Endothelial cell of umbilical vein (primary cell): ENCODE measurements at regions not wholly inside any gene's neighbourhood (a gene's known extent, or its start where the extent isn't known, plus 50 kb on each side); places are given as distances from the start of the nearest gene placed in this dataset.

Experiments used
- CTCF ChIP-seq, 2 donors: IDR thresholded peaks; 1 replicate in 1 of 2; 2 replicates in 1 of 2; pipeline ENCODE4 v1.5.1; 2011; ENCODE audit warnings: low read length in 2 of 2, mild to moderate bottlenecking in 2 of 2, moderate library complexity in 2 of 2, control low read depth in 1 of 2, inconsistent platforms in 1 of 2, low read depth in 1 of 2; ENCODE audit not compliant: insufficient read depth in 1 of 2; ENCODE audit errors: extremely low read depth in 1 of 2
- EZH2 ChIP-seq: IDR thresholded peaks from 2 replicates; pipeline ENCODE4 v1.6.1; 2012; ENCODE audit warnings: borderline replicate concordance, low read depth, mild to moderate bottlenecking, moderate library complexity, low read length, inconsistent platforms; ENCODE audit not compliant: severe bottlenecking
- FOS ChIP-seq: IDR thresholded peaks from 2 replicates; pipeline ENCODE4 v1.6.1; 2011; ENCODE audit warnings: mild to moderate bottlenecking, low read length, moderate library complexity, borderline replicate concordance; ENCODE audit not compliant: insufficient read depth
- GATA2 ChIP-seq: IDR thresholded peaks from 2 replicates; pipeline ENCODE4 v1.7.0; 2011; ENCODE audit warnings: low read depth, mild to moderate bottlenecking, moderate library complexity, mixed read lengths, low read length; ENCODE audit not compliant: insufficient read length, insufficient read depth
- MAX ChIP-seq: IDR thresholded peaks from 2 replicates; pipeline ENCODE4 v1.6.1; 2011; ENCODE audit not compliant: insufficient read depth, insufficient read length
- MYC ChIP-seq: IDR thresholded peaks from one replicate; pipeline ENCODE4 v1.6.1; 2011; ENCODE audit warnings: mild to moderate bottlenecking, low read depth, low read length
- POLR2A ChIP-seq: IDR thresholded peaks from 2 replicates; pipeline ENCODE4 v1.6.1; 2012; ENCODE audit warnings: low read depth, mild to moderate bottlenecking, control low read depth, low read length
- POLR2AphosphoS5 ChIP-seq: IDR thresholded peaks from 2 replicates; pipeline ENCODE4 v1.6.1; 2012; ENCODE audit warnings: low read depth, mild to moderate bottlenecking, control low read depth, low read length, moderate library complexity; ENCODE audit not compliant: insufficient read depth

- TF ChIP-seq CTCF (IDR thresholded peaks at IDR 0.05; ENCODE audit: extremely low read depth in 1 of 2, insufficient read depth in 1 of 2, low read depth in 1 of 2, low read length in 2 of 2): no peak
- no peak for TF ChIP-seq GATA2
- no peak for TF ChIP-seq POLR2A
- no peak for TF ChIP-seq EZH2
- TF ChIP-seq POLR2AphosphoS5: no peak
- TF ChIP-seq MAX: no peak
- no peak for TF ChIP-seq FOS
- TF ChIP-seq MYC: no peak
These were observed 134.1 kb downstream of the NCOR2 start for GRCh38 chr12:124433147-124433874.
